Cerebellar nuclear complex (tissue), 1 donor: ENCODE measurements at regions not wholly inside any gene's neighbourhood (a gene's known extent, or its start where the extent isn't known, plus 50 kb on each side); places are given as distances from the start of the nearest gene placed in this dataset.

Experiments
- DNase-seq, 2 experiments: peaks; one replicate each; lab custom pipeline; 2025; lab: John Stamatoyannopoulos, UW

DNA sequence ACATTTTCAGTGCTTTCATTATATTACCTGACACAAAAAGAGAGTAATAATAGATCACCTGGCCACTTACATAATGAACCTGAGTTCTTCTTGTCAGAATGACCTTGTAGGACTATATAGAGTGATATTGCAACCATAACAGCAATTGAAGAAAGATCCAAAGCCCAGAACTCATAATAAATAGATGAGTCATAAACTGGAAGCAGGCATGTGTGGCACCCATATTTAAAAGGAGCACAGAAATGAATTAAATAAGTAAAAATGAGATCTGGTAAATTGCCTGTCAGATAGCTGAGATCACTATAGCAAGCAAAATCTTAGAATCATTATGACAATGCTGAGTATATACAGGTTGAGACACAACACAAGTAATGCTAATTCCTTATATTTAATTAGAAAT lies 331.8 kb downstream of the AASDHPPT start:
- DNase-seq: no peak

- DNase-seq: no peak
These were observed 332.2 kb downstream of the AASDHPPT start for GRCh38 chr11:106409671-106410070.

- DNase-seq: no peak
These were observed 333.4 kb downstream of the AASDHPPT start for GRCh38 chr11:106410902-106411301.

GRCh38 chr11:106413222-106413621 lies 335.8 kb downstream of the AASDHPPT start:
- DNase-seq: no peak

DNA sequence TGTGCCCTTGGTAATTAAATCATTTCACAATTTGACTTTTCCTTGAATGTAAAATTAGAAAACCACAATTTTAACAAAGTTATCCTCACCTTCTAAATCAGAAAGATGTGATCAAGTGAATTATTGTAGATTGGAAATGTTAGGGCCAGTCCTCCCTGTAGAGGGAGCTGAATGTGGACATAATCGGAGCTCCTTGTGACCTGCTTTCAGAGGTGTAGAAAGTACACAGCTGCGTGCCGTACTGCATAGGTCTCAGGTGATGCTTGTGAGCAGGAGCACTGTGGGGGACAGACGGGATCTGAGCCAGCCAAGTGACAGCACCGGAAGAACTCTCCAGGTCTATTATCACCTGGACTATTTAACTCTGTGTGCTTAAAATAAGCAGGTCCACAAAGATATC lies 338.0 kb downstream of the AASDHPPT start:
- no peak for DNase-seq

DNA sequence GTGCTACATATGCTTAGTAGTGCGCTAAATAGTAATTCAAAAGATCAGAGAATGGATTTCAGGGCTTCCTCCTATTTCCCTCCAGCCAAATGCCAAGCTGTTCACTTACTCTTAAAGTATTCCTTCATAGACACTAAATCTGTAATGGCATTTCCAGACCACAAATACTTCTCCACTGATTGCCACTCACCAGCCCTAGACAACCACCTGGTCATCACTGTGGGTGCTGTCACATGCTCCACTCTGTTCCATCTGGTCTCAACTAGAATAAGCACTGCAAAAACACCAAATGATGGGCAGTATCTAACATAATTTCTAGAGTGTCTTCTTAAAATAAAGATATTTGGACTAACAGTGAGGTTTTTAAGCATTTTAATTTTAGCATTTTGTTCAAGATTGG lies 341.3 kb downstream of the AASDHPPT start:
- peak in 1 of 2 experiments; percentile 33 for DNase-seq

- no peak for DNase-seq
These were observed 342.7 kb downstream of the AASDHPPT start for GRCh38 chr11:106420048-106420665.

DNA sequence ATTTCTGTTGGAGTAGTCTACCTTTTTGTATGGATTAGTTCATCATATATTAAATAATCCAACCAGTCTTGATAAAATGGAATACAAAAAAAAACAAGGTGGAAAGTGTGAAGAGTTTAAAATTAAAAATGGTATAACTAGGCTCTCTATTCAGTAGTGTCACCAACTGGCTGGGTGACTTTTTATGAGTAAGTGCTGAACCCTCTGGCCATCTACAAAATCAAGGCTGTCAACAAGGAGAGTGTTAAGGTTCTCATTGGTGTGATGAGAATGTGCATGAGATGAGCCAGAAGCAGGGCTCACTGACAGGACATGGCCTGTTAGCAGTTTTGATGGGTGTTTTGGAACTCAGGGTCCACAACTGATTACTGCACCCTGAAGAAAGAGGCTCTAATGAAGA lies 343.2 kb downstream of the AASDHPPT start:
- no peak for DNase-seq

GRCh38 chr11:106421676-106422292 lies 344.3 kb downstream of the AASDHPPT start:
- no peak for DNase-seq

DNA sequence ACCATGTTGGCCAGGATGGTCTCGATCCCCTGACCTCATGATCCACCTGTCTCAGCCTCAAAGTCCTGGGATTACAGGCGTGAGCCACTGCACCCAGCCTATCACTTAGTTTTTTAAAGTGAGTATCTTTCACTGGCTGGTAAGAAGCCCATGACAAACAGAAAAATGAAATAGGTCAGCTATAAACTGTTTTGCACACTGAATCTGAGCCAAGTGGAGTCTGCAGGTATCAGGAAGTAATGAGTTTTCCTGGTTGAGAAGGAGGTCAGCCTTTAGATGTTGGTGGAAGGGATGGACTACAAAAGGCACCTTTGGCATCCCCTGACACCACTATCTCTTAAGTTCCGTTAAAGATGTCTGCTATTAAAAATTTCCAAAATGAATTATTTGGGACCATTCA lies 345.1 kb downstream of the AASDHPPT start:
- no peak for DNase-seq

DNA sequence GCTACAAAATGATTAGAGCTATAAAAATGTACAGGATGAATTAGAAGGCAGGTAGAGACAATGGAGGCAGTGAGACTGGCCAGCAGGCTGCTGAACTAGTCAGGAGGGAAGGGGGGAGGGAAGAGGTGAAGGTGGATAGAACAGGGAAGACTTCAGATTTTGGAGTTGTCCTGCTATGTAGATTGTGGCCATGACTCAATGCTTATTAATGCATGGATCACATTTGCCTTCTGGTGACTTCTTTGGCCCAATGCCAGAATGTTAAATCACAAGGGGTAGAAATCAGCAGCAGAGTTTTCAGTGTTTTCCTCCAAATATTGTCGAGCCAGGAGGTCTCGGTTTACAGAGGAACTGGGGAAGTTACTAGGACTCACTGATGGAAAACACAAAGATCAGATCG lies 346.6 kb downstream of the AASDHPPT start:
- no peak for DNase-seq

GRCh38 chr11:106425819-106426218 lies 348.4 kb downstream of the AASDHPPT start:
- DNase-seq: no peak

GRCh38 chr11:106426696-106427095 lies 349.2 kb downstream of the AASDHPPT start:
- DNase-seq: no peak

DNA sequence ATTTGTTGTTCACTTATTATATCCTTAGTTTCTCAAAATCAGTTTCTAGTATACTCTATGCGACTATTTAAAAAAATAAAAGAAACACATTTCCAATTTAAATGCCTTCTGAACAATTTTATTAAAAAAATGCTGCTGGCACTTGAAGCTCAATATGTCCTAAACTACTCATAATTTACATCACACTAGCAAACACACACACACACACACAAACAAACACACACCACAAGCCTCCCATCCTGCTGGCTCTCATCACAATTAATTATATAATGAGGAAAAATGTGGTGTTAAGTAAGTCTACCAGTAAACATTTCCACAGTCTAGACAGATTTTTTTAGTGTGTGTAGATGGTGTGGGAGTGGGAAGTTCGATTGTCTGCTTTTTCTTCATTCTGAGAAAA lies 350.3 kb downstream of the AASDHPPT start:
- DNase-seq: no peak

- DNase-seq: no peak
These were observed 364.6 kb downstream of the AASDHPPT start for GRCh38 chr11:106442032-106442431.

DNA sequence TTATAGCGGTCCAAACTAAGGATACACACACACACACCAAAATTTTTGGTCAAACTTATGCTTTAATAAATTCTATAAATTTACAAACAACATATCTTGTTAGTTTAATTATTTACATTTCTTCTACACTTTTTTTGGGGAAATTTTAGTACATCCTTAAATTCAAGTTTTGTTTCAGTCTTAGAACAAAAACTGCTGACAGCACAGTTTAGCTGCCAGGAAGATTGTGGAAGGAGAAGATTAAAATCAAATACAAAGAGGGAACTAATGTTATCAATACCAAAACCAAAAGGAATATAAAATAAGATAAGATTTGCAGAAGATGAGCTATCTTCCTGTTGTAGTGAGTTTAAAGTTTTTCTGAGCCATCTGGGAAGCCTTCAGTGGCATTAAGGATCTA lies 368.8 kb downstream of the AASDHPPT start:
- no peak for DNase-seq

DNA sequence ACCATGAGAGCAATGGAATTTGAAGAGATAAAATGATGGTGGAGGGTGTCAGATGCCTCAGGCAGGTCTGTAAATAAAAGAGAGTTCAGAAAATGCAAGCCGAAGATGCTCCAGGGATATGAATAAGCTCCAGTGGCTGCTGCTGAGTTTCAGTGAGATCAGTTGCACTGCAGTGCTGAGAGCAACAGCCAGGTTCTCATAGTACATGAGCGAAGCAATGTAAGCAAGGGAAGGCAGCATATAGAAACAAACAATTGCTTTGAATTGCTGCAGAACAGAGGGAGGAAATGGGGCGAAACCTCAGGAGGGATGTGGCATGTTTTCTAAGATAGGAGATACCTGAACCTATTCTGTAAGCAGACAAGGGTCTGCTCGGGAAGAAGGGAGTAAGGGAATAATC lies 369.5 kb downstream of the AASDHPPT start:
- DNase-seq: no peak

- DNase-seq: no peak
These were observed 370.2 kb downstream of the AASDHPPT start for GRCh38 chr11:106447631-106448191.

DNA sequence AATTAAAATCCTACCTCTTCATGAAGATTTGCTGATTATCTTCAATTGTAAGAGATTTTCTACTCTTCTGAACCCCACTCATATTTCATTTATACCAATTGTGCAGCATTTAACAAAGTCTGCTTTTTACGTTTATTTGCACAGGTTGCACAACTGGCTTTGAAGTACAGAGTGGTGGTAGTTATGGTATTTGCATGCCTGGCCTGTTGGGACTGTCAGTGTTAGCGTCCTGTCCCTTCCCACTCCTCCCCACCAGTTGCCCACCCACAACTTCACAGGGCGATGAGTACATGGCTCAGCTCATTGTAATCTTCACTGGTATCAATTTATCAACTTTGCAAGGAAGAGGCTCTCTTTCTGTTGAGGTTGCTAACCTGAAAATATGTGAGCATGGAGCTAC lies 372.3 kb downstream of the AASDHPPT start:
- no peak for DNase-seq

DNA sequence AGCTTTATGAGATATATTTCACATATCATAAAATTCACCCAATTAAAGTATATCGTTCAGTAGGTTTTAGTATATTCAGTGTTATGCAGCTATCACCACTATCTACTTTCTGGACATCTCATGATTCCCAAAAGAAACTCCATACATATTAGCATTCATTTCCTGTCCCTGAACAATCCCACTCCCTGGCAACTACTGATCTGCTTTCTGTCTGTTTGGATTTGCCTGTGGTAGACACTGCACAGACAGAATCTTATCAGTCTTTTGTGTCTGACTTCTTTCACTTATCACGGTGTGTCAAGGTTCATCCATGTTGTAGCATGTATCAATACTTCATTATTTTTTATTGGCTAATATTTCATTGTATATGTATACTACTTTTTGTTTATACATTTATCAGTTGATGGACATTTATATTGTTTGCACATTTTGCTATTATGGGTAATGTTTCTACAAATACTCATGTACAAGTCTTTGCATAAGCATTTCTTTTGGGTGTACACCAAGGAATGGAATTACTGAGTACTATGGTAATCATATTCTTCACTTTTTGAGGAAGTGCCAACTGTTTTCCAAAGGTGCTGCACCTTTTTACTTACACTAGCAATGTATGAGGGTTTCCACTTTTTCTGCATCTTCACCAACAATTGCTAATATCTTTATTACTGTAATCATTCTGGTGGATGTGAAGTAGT lies 373.9 kb downstream of the AASDHPPT start:
- DNase-seq: no peak

GRCh38 chr11:106456647-106457046 lies 379.2 kb downstream of the AASDHPPT start:
- no peak for DNase-seq

DNA sequence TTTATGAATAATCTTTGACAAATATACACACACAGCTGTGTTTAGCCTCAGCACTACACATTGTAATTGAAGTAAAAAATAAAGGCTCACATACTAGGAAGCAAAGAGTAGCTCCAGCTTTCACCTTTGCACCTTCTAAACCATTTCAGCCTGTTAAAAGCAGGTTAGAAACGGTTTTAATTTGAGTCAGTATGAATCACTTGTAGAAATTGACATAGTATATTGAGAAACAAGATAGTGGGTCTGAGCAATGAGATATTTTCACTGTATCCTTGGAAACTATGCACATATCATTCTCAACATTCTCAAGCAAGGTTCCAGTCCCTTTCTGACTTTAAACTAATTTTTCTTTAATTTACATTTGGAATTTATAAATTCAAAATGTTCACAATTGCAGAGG lies 380.3 kb downstream of the AASDHPPT start:
- no peak for DNase-seq

GRCh38 chr11:106459135-106459534 lies 381.7 kb downstream of the AASDHPPT start:
- no peak for DNase-seq
